BJ (cell line): ENCODE measurements at regions not wholly inside any gene's neighbourhood (a gene's known extent, or its start where the extent isn't known, plus 50 kb on each side); places are given as distances from the start of the nearest gene placed in this dataset.

ENCODE experiments used
- CTCF ChIA-PET: fragments of 350-600 bp; formaldehyde crosslinking; extraction: SDS; loops from one replicate; lab custom pipeline; 2021; ENCODE audit warnings: antibody characterized with exemption, inconsistent platforms; lab: Yijun Ruan, JAX
- POLR2A ChIA-PET: fragments of 300-600 bp; sonication (Branson Sonifier 250); formaldehyde crosslinking; extraction: SDS; loops from one replicate; lab custom pipeline; 2021; ENCODE audit warnings: antibody characterized with exemption; lab: Charles Lee
- DNase-seq: peaks from one replicate; pipeline ENCODE4 v3.0.0-alpha.2; 2011; ENCODE audit warnings: low read depth
- H3K27me3 ChIP-seq: 2 replicates; pipeline ENCODE4 v1.6.0; 2011; ENCODE audit warnings: low read length; ENCODE audit not compliant: control insufficient read depth, insufficient read depth
- H3K36me3 ChIP-seq: 2 replicates; pipeline ENCODE4 v1.5.1; 2011; ENCODE audit warnings: low read length; ENCODE audit not compliant: control insufficient read depth, insufficient read depth
- H3K4me3 ChIP-seq: 2 replicates; pipeline ENCODE4 v1.5.1; 2011; ENCODE audit warnings: low read depth, mild to moderate bottlenecking, control low read depth, low read length
- CTCF ChIP-seq: IDR thresholded peaks from 2 replicates; pipeline ENCODE4 v1.5.1; 2011; ENCODE audit warnings: low read depth, mild to moderate bottlenecking, control low read depth, inconsistent platforms, low read length, moderate library complexity; ENCODE audit not compliant: insufficient read depth

GRCh38 chr18:44556296-44556695 lies 124.4 kb upstream of the SETBP1 start:
- no peak for DNase-seq
- ChIA-PET POLR2A (interaction anchor here (0.5 kb wide), 1 partner anchor 250 kb away, joined by 5 read pairs; no protein-coding TSS in a partner anchor), CTCF (interaction anchor here (0.7 kb wide), 1 partner anchor 16 kb away, joined by 3 read pairs; no protein-coding TSS in a partner anchor)
- no peak for TF ChIP-seq CTCF
- Histone ChIP-seq H3K27me3 (no peaks in the 10 kb centered on the region), H3K4me3 (no peak overlapping the region), H3K36me3 (no peaks in the 10 kb centered on the region)

GRCh38 chr18:44557616-44558151 lies 123.0 kb upstream of the SETBP1 start:
- Histone ChIP-seq H3K27me3 (no peaks in the 10 kb centered on the region), H3K36me3 (no peaks in the 10 kb centered on the region), H3K4me3 (no peak overlapping the region)
- ChIA-PET CTCF (no interaction called here), POLR2A (no interaction called here)
- no peak for TF ChIP-seq CTCF
- no peak for DNase-seq

GRCh38 chr18:44558767-44559166 lies 121.9 kb upstream of the SETBP1 start:
- no peak for TF ChIP-seq CTCF
- no peak overlapping the region for H3K4me3 ChIP-seq
- CTCF ChIA-PET: no interaction called here
- H3K36me3 ChIP-seq: no peaks in the 10 kb centered on the region
- H3K27me3 ChIP-seq: no peaks in the 10 kb centered on the region
- POLR2A ChIA-PET: no interaction called here
- DNase-seq: no peak

- Histone ChIP-seq H3K36me3 (no peaks in the 10 kb centered on the region), H3K27me3 (no peaks in the 10 kb centered on the region), H3K4me3 (no peak overlapping the region)
- DNase-seq: no peak
- no peak for TF ChIP-seq CTCF
- ChIA-PET POLR2A (no interaction called here), CTCF (no interaction called here)
Measured at GRCh38 chr18:44562986-44563385, 117.7 kb upstream of the SETBP1 start.

GRCh38 chr18:44564922-44565321 lies 115.8 kb upstream of the SETBP1 start:
- POLR2A ChIA-PET: no interaction called here
- peak; percentile 65 for DNase-seq
- CTCF ChIA-PET: interaction anchor here (1.1 kb wide), 1 partner anchor 14 kb away, joined by 3 read pairs; no protein-coding TSS in a partner anchor
- Histone ChIP-seq H3K36me3 (no peaks in the 10 kb centered on the region), H3K27me3 (no peaks in the 10 kb centered on the region), H3K4me3 (no peak overlapping the region)
- TF ChIP-seq CTCF: no peak
